Effector memory CD4-positive, alpha-beta T cell (primary cell): ENCODE measurements at regions not wholly inside any gene's neighbourhood (a gene's known extent, or its start where the extent isn't known, plus 50 kb on each side); places are given as distances from the start of the nearest gene placed in this dataset.
"Not testable (repeated sequence)": the region's sequence is repeated elsewhere in the genome, so short reads cannot be mapped to it uniquely, and the experiment has no call there.

Experiments used
- DNase-seq, 3 donors: peaks; one replicate each; pipeline ENCODE4 v3.0.0-alpha.2; 2020
- H3K27ac ChIP-seq: 2 replicates; pipeline ENCODE4 v1.7.0; 2013; ENCODE audit warnings: mild to moderate bottlenecking, low read length, moderate library complexity; ENCODE audit not compliant: insufficient read depth, poor library complexity, severe bottlenecking
- H3K27me3 ChIP-seq: replicated peaks from 2 replicates; pipeline ENCODE4 v1.7.0; 2013; ENCODE audit warnings: mild to moderate bottlenecking, low read length; ENCODE audit not compliant: insufficient read depth, control insufficient read depth, poor library complexity, severe bottlenecking
- H3K36me3 ChIP-seq: 2 replicates; pipeline ENCODE4 v1.7.0; 2013; ENCODE audit warnings: mild to moderate bottlenecking, low read length, moderate library complexity; ENCODE audit not compliant: control insufficient read depth, insufficient read depth
- H3K4me1 ChIP-seq: 2 replicates; pipeline ENCODE4 v1.7.0; 2013; ENCODE audit warnings: low read length, mild to moderate bottlenecking; ENCODE audit not compliant: control insufficient read depth, insufficient read depth, poor library complexity, severe bottlenecking
- H3K4me3 ChIP-seq: 2 replicates; pipeline ENCODE4 v1.7.0; 2013; ENCODE audit warnings: low read length, low read depth, mild to moderate bottlenecking; ENCODE audit not compliant: insufficient read depth, poor library complexity, severe bottlenecking
- H3K9me3 ChIP-seq: 2 replicates; pipeline ENCODE4 v1.7.0; 2013; ENCODE audit warnings: mild to moderate bottlenecking, low read length, moderate library complexity; ENCODE audit not compliant: control insufficient read depth

- no peak overlapping the region for H3K27ac ChIP-seq
- H3K4me1 ChIP-seq: no peaks in the 10 kb centered on the region
- no peak for DNase-seq
- H3K9me3 ChIP-seq: no peaks in the 10 kb centered on the region
- no peak overlapping the region for H3K4me3 ChIP-seq
- peaks cover 4% of the 10 kb centered on the region for H3K27me3 ChIP-seq
- H3K36me3 ChIP-seq: no peaks in the 10 kb centered on the region
Measured at GRCh38 chr6:100212131-100212530, 218.1 kb upstream of the MCHR2 start.

GRCh38 chr6:100210137-100211117 lies 216.4 kb upstream of the MCHR2 start:
- Histone ChIP-seq H3K27me3 (peaks cover 4% of the 10 kb centered on the region), H3K36me3 (no peaks in the 10 kb centered on the region), H3K9me3 (no peaks in the 10 kb centered on the region), H3K4me1 (no peaks in the 10 kb centered on the region), H3K27ac (no peak overlapping the region), H3K4me3 (no peak overlapping the region)
- DNase-seq: no peak

GRCh38 chr6:100209323-100210136 lies 215.5 kb upstream of the MCHR2 start:
- Histone ChIP-seq H3K27me3 (peaks cover 4% of the 10 kb centered on the region), H3K36me3 (no peaks in the 10 kb centered on the region), H3K9me3 (no peaks in the 10 kb centered on the region), H3K4me3 (no peak overlapping the region), H3K27ac (no peak overlapping the region), H3K4me1 (no peaks in the 10 kb centered on the region)
- no peak for DNase-seq

GRCh38 chr6:100203400-100203799 lies 209.4 kb upstream of the MCHR2 start:
- Histone ChIP-seq H3K9me3 (no peaks in the 10 kb centered on the region), H3K27ac (no peak overlapping the region)
- no peak for DNase-seq

GRCh38 chr6:100202417-100203194 lies 208.6 kb upstream of the MCHR2 start:
- Histone ChIP-seq H3K27ac (no peak overlapping the region), H3K9me3 (no peaks in the 10 kb centered on the region), H3K4me3 (no peak overlapping the region), H3K4me1 (no peaks in the 10 kb centered on the region), H3K27me3 (no peaks in the 10 kb centered on the region), H3K36me3 (no peaks in the 10 kb centered on the region)
- DNase-seq: no peak

More at GRCh38 chr6:100203400-100203799, 209.4 kb upstream of the MCHR2 start:
- H3K4me1 ChIP-seq: no peaks in the 10 kb centered on the region
- no peaks in the 10 kb centered on the region for H3K36me3 ChIP-seq
- H3K27me3 ChIP-seq: no peaks in the 10 kb centered on the region
- no peak overlapping the region for H3K4me3 ChIP-seq

- not testable (repeated sequence) for H3K4me3 ChIP-seq, H3K27ac ChIP-seq, H3K27me3 ChIP-seq, H3K9me3 ChIP-seq, H3K4me1 ChIP-seq, DNase-seq, H3K36me3 ChIP-seq
Measured at GRCh38 chr6:100196214-100196982, 202.4 kb upstream of the MCHR2 start.

GRCh38 chr6:100195244-100195643 lies 201.2 kb upstream of the MCHR2 start:
- H3K9me3 ChIP-seq, H3K27ac ChIP-seq, H3K4me3 ChIP-seq, H3K36me3 ChIP-seq, DNase-seq, H3K4me1 ChIP-seq, H3K27me3 ChIP-seq: not testable (repeated sequence)

GRCh38 chr6:100194535-100194934 lies 200.5 kb upstream of the MCHR2 start:
- Histone ChIP-seq H3K36me3 (no peaks in the 10 kb centered on the region), H3K27me3 (no peaks in the 10 kb centered on the region), H3K4me3 (no peak overlapping the region), H3K9me3 (no peaks in the 10 kb centered on the region), H3K27ac (no peak overlapping the region), H3K4me1 (no peaks in the 10 kb centered on the region)
- DNase-seq: no peak

GRCh38 chr6:100188754-100189153 lies 194.7 kb upstream of the MCHR2 start:
- Histone ChIP-seq H3K27ac (no peak overlapping the region), H3K9me3 (no peaks in the 10 kb centered on the region), H3K4me3 (no peak overlapping the region), H3K36me3 (no peaks in the 10 kb centered on the region), H3K27me3 (no peaks in the 10 kb centered on the region), H3K4me1 (no peaks in the 10 kb centered on the region)
- DNase-seq: no peak
